Left colon (tissue), 2 donors: ENCODE measurements at regions not wholly inside any gene's neighbourhood (a gene's known extent, or its start where the extent isn't known, plus 50 kb on each side); places are given as distances from the start of the nearest gene placed in this dataset.

Experiments used
- ATAC-seq: fragments of 200-7000 bp; cut with Tn5 transposase; one replicate; pipeline ENCODE4 v1.9.1; 2020; ENCODE audit warnings: mild to moderate bottlenecking, moderate library complexity
- DNase-seq, 2 donors: peaks; one replicate each; pipeline ENCODE4 v3.0.0-alpha.2; 2020
- intact Hi-C, 2 donors: fragments of 100-400 bp; cut with DNase I in 1 of 2; cut with micrococcal nuclease in 1 of 2; formaldehyde crosslinking; loops; one replicate each; pipeline versions ENCODE4 v1.11.2 to v1.14.0; 2022; cut with DNase I, micrococcal nuclease
- donor health status: DM: no; HTN: no; CAD: no.
- donor health status: DM: yes; HTN: yes; CAD: no.

DNA sequence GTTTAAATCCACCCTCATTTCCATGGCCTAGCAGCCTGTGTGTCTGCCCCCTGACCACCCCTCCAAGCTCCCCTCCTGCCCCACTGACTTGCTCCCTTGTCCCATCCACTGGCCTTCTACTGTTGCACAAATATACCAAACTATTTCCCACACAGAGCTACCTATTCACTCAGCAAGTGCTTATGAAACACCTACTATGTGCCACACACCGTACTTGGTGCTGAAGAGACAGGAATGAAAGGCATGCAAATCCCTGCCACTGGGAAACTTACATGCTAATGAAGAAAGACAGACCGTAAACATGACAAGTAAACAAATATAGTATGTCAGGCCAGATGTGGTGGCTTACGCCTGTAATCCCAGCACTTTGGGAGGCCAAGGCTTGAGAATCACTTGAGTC is 49.9 kb upstream of the CAPZB start:
- ATAC-seq (no peak), DNase-seq (no peak)
- intact Hi-C loops: no loop called here
